Right forelimb (tissue), 1 donor: ENCODE measurements at regions not wholly inside any gene's neighbourhood (a gene's known extent, or its start where the extent isn't known, plus 50 kb on each side); places are given as distances from the start of the nearest gene placed in this dataset.

Experiments used
- DNase-seq: peaks from one replicate; pipeline ENCODE4 v3.0.0-alpha.2; 2018

- no peak for DNase-seq
Measured at GRCh38 chr3:175914785-175915184, 1055.7 kb downstream of the NAALADL2 start.

- DNase-seq: no peak
Measured at GRCh38 chr3:175913286-175913685, 1054.2 kb downstream of the NAALADL2 start.

- DNase-seq: no peak
Measured at GRCh38 chr3:175911937-175912336, 1052.8 kb downstream of the NAALADL2 start.

- DNase-seq: no peak
Measured at GRCh38 chr3:175902226-175902625, 1043.1 kb downstream of the NAALADL2 start.

GRCh38 chr3:175898194-175898593, 1039.1 kb downstream of the NAALADL2 start:
- no peak for DNase-seq

- DNase-seq: no peak
Measured at GRCh38 chr3:175896655-175897054, 1037.5 kb downstream of the NAALADL2 start.

- DNase-seq: no peak
Measured at GRCh38 chr3:175895731-175896130, 1036.6 kb downstream of the NAALADL2 start.

- DNase-seq: no peak
Measured at GRCh38 chr3:175893566-175893965, 1034.4 kb downstream of the NAALADL2 start.

GRCh38 chr3:175890066-175890465, 1030.9 kb downstream of the NAALADL2 start:
- no peak for DNase-seq

- DNase-seq: no peak
Measured at GRCh38 chr3:175885231-175885766, 1026.2 kb downstream of the NAALADL2 start.

- DNase-seq: no peak
Measured at GRCh38 chr3:175879417-175879816, 1020.3 kb downstream of the NAALADL2 start.

- DNase-seq: no peak
Measured at GRCh38 chr3:175869404-175869803, 1010.3 kb downstream of the NAALADL2 start.

GRCh38 chr3:175868626-175869025, 1009.5 kb downstream of the NAALADL2 start:
- no peak for DNase-seq

- DNase-seq: no peak
Measured at GRCh38 chr3:175865724-175866123, 1006.6 kb downstream of the NAALADL2 start.

GRCh38 chr3:175861916-175862315, 1002.8 kb downstream of the NAALADL2 start:
- no peak for DNase-seq
